Kasumi-1 (cell line): ENCODE measurements at regions not wholly inside any gene's neighbourhood (a gene's known extent, or its start where the extent isn't known, plus 50 kb on each side); places are given as distances from the start of the nearest gene placed in this dataset.

Source experiments
- DNase-seq, 2 experiments: peaks; one replicate each; lab custom pipeline; 2025; lab: John Stamatoyannopoulos, UW

- no peak for DNase-seq
Measured at GRCh38 chr9:79152306-79152705, 419.5 kb upstream of the TLE4 start.

DNA sequence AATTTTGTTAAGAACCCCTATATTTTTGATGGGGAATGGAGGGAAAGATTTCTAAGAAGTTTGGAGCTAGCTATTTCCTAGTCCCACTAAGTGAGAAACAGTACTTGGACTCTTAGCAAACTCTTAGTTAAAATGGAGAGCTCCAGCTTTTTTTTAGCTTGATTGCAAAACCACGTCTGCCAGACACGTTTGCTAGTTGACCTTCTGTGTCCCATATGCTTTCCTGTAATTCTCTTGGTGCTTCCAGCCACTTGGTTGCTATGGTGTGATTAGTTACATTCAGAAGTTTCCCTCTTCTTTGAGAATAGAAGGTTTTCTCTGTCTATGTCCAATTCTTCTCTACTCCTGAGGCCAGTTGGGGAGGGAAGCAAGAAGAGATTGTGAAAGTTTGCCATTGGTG, 417.0 kb upstream of the TLE4 start:
- DNase-seq, result no peak

DNA sequence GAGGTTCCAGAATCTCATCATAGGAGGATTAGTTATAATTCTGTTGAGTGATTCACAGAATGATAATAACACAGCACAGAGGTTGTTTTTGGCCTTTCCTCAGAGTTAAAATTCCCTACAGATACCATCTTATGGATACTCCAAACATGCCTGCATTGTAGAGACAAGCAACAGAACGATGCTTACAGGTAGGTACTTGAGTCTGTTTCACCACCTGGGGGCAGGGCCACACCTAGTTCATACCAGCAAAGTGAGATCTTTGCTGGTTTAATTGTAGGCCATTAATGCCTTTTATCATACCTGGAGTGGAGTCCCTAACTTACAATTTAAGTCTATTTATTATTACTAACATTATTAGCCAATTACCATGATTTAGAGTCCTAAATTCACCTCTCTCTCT, 416.5 kb upstream of the TLE4 start:
- DNase-seq, result no peak

DNA sequence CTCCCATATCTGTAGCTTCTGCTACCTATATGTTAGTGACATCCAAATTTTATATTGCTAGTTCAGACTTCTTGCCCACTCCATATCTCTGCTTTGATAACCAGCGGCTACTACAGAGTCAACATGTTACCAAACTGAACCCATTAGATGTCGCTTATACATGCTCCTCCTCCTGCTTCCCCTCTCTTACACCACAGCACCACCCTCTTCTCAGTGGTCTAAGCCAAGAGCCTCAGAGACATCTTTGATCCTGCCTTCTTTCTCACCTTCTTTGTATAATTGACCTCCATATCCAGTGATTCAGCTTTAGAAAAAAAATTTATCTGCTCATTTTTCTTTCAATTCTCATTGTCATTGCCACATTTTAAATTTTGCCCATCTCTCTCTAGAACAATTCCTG, 408.2 kb upstream of the TLE4 start:
- DNase-seq, result no peak

GRCh38 chr9:79164406-79164805, 407.4 kb upstream of the TLE4 start:
- DNase-seq, result no peak

DNA sequence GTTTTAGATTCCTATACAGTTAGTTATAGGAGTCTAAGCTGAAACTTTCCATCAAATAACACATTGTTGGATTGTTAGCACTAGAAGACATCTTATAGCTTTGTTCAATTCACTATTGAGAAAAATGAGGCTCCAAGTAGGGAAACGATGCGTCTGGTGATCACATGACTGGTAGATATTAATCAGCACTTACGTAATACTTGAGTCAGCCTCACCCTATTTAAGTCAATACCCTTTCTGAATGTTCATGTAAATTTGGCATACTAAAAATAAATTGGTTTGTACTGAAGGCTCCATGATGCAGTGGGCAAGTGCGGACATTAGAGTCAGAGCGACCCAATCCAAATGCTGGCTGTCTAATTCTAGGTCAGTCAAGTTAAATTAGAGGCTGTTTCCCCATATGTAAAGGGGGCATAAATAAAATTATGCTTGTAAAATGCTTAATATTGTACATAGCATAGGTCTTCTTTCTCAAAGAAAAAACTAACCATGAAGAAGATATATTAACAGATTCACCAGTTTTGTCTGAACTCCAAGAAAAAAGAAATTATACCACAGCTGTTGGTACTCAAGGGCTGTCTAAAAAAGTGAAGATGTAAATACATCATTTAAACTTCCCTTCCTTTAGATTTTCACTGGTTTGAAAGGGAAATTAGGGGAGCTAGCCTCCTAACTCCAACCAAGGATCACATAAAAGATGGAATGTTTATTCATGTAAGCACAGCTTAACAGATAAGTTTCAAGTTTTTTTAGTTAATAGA, 406.6 kb upstream of the TLE4 start:
- no peak for DNase-seq

DNA sequence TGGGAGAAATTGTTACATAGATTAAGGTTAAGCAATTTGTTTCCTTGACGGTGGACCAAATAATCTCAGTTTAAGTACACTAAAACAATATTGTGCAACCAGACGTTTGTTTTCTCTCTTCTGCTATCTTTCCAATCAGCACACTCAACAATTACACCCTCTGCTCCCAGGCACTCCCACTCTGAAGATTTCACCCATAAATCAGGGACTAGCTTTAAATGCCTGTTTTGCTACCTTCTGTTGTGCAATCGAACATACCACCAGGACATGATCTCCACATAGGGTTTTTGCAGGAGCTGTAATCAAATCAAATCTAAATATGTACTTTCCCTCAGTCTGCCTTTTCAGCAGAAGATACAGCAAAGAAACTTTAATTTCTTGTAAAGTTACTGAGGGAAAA, 405.8 kb upstream of the TLE4 start:
- no peak for DNase-seq

GRCh38 chr9:79170643-79171042, 401.1 kb upstream of the TLE4 start:
- DNase-seq, result no peak

DNA sequence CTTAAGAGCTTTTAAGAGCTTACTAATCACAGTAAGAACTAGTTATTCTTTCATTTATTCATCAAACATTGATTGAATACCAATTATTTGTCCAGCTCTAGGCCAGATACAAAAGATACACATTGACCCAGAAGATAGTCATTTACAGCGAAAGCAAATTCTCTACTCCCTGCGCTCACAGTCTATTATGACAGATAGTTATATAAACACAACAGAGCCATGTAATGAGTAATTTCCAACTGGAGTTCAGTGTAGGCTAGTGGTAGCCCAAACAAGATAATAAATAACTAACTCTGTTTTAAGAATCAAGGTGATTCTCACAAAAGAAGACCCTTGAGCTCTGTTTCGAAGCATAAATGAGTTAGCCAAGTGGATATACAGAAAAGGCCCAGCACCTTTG, 397.8 kb upstream of the TLE4 start:
- DNase-seq, result no peak

DNA sequence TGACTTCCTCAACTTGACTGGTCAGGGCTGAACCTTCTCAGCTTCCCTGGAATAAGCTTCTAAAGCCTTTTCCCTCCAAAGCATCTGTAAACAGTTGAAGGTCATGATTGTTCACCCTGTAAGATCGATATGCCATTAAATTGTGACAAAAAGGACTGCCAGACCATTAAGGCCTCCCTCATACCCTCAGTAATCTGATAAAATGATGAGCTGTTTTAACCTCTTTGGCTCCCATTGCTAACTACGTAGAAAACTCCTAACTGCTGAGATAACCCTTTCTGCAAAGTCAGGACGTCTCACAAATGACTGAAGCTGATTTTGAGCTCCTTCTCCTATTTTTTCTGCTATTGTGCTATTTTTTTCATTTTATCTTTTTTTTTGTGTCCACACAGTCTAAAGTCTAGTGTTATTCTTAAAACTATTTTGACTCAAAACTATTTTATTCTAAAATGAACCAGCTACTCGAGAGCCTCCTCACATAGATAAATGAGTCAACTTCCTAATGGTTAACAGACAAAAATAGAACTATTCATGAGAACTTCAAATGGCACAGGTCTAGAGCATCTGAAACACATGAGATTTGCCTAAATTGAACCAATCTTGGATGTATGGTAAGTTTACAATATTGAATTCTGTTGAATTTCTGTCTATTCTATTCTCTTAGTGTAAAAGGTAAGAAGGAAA, 395.6 kb upstream of the TLE4 start:
- no peak for DNase-seq

DNA sequence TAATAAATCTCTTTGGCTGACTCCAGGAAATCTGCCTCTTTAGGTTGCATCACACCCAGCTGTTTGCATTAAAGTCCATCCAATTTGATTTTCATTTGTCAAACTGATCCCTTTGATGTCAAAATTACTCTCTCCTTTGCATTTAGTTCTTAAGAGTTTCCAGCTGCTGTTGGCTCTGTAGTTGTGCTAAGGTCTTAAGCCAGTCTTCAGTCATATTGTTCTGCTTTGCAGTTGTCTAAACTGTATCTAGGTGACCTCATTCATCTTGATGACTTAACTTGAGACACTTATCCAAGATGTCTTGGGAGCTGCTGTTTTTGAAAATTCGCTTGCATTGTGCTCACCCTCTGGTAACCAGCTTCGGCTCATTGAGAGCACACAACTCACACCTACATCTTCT, 386.9 kb upstream of the TLE4 start:
- no peak for DNase-seq

DNA sequence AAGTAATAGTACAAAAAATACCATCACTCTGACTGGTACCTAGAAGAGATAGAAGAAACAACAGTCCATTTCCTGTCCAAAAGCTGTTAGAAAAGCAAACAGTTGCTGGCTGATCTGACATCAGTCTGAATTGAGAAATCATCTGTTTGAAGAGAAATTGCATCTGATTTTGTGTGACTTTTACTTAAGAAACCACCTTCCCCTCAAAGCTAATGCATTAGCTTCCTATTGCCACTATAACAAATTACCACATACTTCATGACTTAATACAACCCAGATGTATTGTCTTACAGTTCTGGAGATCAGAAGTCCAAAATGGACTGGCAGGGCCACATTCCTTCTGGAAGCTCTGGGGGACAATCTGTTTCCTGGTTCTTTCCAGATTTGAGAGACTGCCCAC, 385.9 kb upstream of the TLE4 start:
- no peak for DNase-seq

- no peak for DNase-seq
Measured at GRCh38 chr9:79189511-79189924, 382.2 kb upstream of the TLE4 start.

GRCh38 chr9:79193001-79193400, 378.8 kb upstream of the TLE4 start:
- DNase-seq, result no peak

GRCh38 chr9:79193501-79194223, 378.1 kb upstream of the TLE4 start:
- no peak for DNase-seq

GRCh38 chr9:79195879-79196278, 375.9 kb upstream of the TLE4 start:
- no peak for DNase-seq

DNA sequence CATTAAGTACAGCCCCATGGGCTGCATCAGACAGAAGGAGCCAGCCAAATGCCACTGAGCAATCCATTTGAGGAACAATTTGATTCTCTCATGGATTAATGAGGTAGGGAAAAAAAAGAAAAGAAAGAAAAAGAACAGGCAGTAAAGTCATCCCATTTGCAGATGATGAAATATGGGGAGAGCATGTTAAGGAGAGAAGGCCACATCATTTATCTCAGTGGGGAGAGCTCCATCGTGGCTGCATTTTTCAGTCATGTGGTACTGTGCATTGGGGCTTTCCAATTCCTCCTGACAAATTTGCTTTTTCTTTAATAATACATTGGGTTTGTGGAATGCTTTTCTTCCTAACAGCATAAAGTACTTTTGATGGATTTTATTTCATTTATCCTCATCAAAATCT, 375.2 kb upstream of the TLE4 start:
- DNase-seq, result no peak

DNA sequence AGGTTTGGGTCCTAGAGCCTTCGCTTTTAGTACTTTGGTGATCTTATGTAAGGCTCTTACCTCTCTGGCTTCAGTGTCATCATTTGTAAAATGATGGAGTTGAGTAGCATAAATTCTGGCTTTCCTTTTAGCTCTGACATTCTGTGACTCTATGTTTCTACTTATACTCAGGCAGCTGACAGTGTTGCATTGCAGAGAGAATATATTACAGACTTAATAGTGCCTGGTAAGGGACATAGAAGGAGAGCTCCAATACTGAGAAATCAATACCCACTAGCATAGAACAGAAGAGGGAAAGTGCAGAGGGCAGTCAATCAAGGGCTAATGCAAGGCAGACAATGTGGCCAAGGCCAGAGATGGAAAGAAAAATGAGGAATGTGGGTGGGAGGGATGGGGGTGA, 371.4 kb upstream of the TLE4 start:
- no peak for DNase-seq

GRCh38 chr9:79201636-79202035, 370.1 kb upstream of the TLE4 start:
- no peak for DNase-seq

GRCh38 chr9:79208791-79209396, 362.9 kb upstream of the TLE4 start:
- no peak for DNase-seq

DNA sequence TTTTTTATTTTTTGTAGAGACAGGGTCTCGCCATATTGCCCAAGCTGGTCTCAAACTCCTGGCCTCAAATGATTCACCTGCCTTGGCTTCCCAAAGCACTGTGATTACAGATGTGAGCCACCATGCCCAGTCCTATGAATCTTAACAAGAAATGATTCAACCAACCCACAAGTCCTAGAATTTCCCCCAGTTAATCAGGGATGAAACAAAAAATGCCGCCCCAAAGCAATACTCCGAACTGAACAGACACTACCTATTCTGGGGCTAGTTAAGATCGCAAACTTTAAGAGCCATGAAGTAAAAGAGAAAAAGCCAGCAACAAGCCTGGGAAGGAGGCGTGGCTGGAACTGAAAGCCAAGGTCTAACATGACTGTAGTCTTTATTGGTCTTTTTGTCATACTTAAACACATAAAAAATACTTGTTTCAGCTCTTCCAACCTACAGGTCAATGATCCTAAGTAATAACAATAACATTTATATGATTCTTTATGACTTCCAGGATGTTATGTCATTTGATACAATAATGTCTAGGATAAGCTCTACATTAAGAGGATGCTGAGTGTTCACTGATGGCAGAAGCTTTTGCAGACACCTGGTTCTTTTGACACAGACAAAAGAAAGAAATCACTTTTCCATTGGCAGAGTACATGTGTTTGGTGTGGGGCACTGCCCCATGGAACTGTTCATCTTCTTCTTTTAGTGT, 361.1 kb upstream of the TLE4 start:
- DNase-seq, result no peak
